Esophagus muscularis mucosa (tissue), 4 donors: ENCODE measurements at regions not wholly inside any gene's neighbourhood (a gene's known extent, or its start where the extent isn't known, plus 50 kb on each side); places are given as distances from the start of the nearest gene placed in this dataset.
"Not testable (repeated sequence)": the region's sequence is repeated elsewhere in the genome, so short reads cannot be mapped to it uniquely, and the experiment has no call there.

ENCODE experiments used
- DNase-seq: peaks from one replicate; pipeline ENCODE4 v3.0.0-alpha.2; 2017; ENCODE audit errors: extremely low spot score
- H3K27ac ChIP-seq, 4 donors: fragments of 200-600 bp; sonication (generic); replicated peaks in 1 of 4; 1 replicate in 3 of 4; 2 replicates in 1 of 4; pipeline ENCODE4 v1.5.1; 2016 to 2019; ENCODE audit warnings: mild to moderate bottlenecking in 1 of 4
- H3K27me3 ChIP-seq, 4 donors: fragments of 200-600 bp; sonication (generic); one replicate each; pipeline versions ENCODE4 v1.5.1 to v1.6.0; 2016 to 2019
- H3K36me3 ChIP-seq, 4 donors: fragments of 200-600 bp; sonication (generic); one replicate each; pipeline ENCODE4 v1.5.1; 2016 to 2019
- H3K4me1 ChIP-seq, 4 donors: fragments of 200-600 bp; sonication (generic); one replicate each; pipeline ENCODE4 v1.5.1; 2016 to 2019
- H3K4me3 ChIP-seq, 4 donors: fragments of 200-600 bp; sonication (generic); 1 replicate in 2 of 4; 2 replicates in 2 of 4; pipeline ENCODE4 v1.5.1; 2016 to 2019; ENCODE audit warnings: mild to moderate bottlenecking in 4 of 4, moderate library complexity in 1 of 4
- H3K9me3 ChIP-seq, 4 donors: fragments of 200-600 bp; sonication (generic); 1 replicate in 3 of 4; 2 replicates in 1 of 4; pipeline ENCODE4 v1.5.1; 2016 to 2019
- CTCF ChIP-seq, 3 experiments: fragments of 200-600 bp in 2 of 3; fragments of 450-650 bp in 1 of 3; sonication (generic) in 2 of 3; IDR thresholded peaks; one replicate each; pipeline ENCODE4 v1.5.1; 2017 to 2019; ENCODE audit warnings: antibody characterized with exemption in 3 of 3, mild to moderate bottlenecking in 2 of 3, moderate library complexity in 1 of 3
- EP300 ChIP-seq: sonication (generic); formaldehyde crosslinking; IDR thresholded peaks from one replicate; pipeline ENCODE4 v1.6.1; 2017; ENCODE audit warnings: antibody characterized with exemption
- POLR2A ChIP-seq: fragments of 450-650 bp; IDR thresholded peaks from one replicate; pipeline ENCODE4 v1.6.1; 2017; ENCODE audit warnings: antibody characterized with exemption, moderate library complexity, mild to moderate bottlenecking, low read depth
- POLR2AphosphoS5 ChIP-seq, 2 donors: sonication (generic); formaldehyde crosslinking; IDR thresholded peaks; one replicate each; pipeline ENCODE4 v1.6.1; 2017; ENCODE audit warnings: antibody characterized with exemption in 2 of 2
- WGBS: methylation state at CpG from one replicate; pipeline ENCODE4 v1.1.5; 2018; 5-methylcytosine and 5-hydroxymethylcytosine counted together
- intact Hi-C: fragments of 100-400 bp; cut with DNase I; formaldehyde crosslinking; loops from one replicate; pipeline ENCODE4 v1.15.1; 2023

GRCh38 chr1:219325368-219325742 lies 151.7 kb downstream of the LYPLAL1 start:
- Histone ChIP-seq H3K27ac (no peak overlapping the region), H3K9me3 (no peaks in the 10 kb centered on the region), H3K4me3 (no peak overlapping the region), H3K27me3 (no peaks in the 10 kb centered on the region), H3K36me3 (no peaks in the 10 kb centered on the region), H3K4me1 (peaks cover 0 to 6% (median 0%) of the 10 kb centered on the region in 4 donors)
- no peak for DNase-seq
- no peak for TF ChIP-seq CTCF (IDR thresholded peaks at IDR 0.05)
- no peak for TF ChIP-seq POLR2AphosphoS5 (IDR thresholded peaks at IDR 0.05)
- WGBS = 87% methylated on average over 1 of the region's 1 CpG
- intact Hi-C loops = no loop called here

- no peak overlapping the region for H3K27ac ChIP-seq
- intact Hi-C loops = no loop called here
Observed at GRCh38 chr1:219324629-219325367, 151.1 kb downstream of the LYPLAL1 start.

GRCh38 chr1:219324171-219324570 lies 150.5 kb downstream of the LYPLAL1 start:
- Histone ChIP-seq H3K4me1 (peaks cover 0 to 6% (median 0%) of the 10 kb centered on the region in 4 donors), H3K9me3 (no peaks in the 10 kb centered on the region), H3K27ac (no peak overlapping the region), H3K27me3 (no peaks in the 10 kb centered on the region), H3K36me3 (no peaks in the 10 kb centered on the region), H3K4me3 (no peak overlapping the region)
- WGBS = 48% methylated on average over 4 of the region's 4 CpGs
- DNase-seq = no peak
- no peak for TF ChIP-seq EP300
- no peak for TF ChIP-seq POLR2AphosphoS5 (IDR thresholded peaks at IDR 0.05)
- no peak for TF ChIP-seq POLR2A
- no peak for TF ChIP-seq CTCF (IDR thresholded peaks at IDR 0.05)
- intact Hi-C loops = no loop called here

More at GRCh38 chr1:219324629-219325367, 151.1 kb downstream of the LYPLAL1 start:
- TF ChIP-seq EP300 (no peak), POLR2A (no peak), POLR2AphosphoS5 (IDR thresholded peaks at IDR 0.05) (no peak), CTCF (IDR thresholded peaks at IDR 0.05) (no peak)
- WGBS = 86% methylated on average over 6 of the region's 6 CpGs
- no peaks in the 10 kb centered on the region for H3K9me3 ChIP-seq
- H3K27me3 ChIP-seq = no peaks in the 10 kb centered on the region
- no peaks in the 10 kb centered on the region for H3K36me3 ChIP-seq
- H3K4me1 ChIP-seq = peaks cover 0 to 6% (median 0%) of the 10 kb centered on the region in 4 donors
- no peak for DNase-seq
- no peak overlapping the region for H3K4me3 ChIP-seq

GRCh38 chr1:219323426-219323825 lies 149.7 kb downstream of the LYPLAL1 start:
- Histone ChIP-seq H3K36me3 (no peaks in the 10 kb centered on the region), H3K4me3 (no peak overlapping the region), H3K27me3 (no peaks in the 10 kb centered on the region), H3K9me3 (no peaks in the 10 kb centered on the region), H3K4me1 (peaks cover 0 to 6% (median 0%) of the 10 kb centered on the region in 4 donors), H3K27ac (no peak overlapping the region)
- TF ChIP-seq POLR2AphosphoS5 (IDR thresholded peaks at IDR 0.05) = no peak
- no peak for TF ChIP-seq POLR2A
- no peak for TF ChIP-seq CTCF (IDR thresholded peaks at IDR 0.05)
- TF ChIP-seq EP300 = no peak
- 80% methylated on average over 3 of the region's 3 CpGs for WGBS
- intact Hi-C loops = no loop called here
- no peak for DNase-seq

- intact Hi-C loops = no loop called here
- Histone ChIP-seq H3K27ac (no peak overlapping the region), H3K4me1 (peaks cover 0 to 6% (median 0%) of the 10 kb centered on the region in 4 donors), H3K9me3 (no peaks in the 10 kb centered on the region), H3K27me3 (no peaks in the 10 kb centered on the region), H3K4me3 (no peak overlapping the region), H3K36me3 (no peaks in the 10 kb centered on the region)
- 95% methylated on average over 3 of the region's 3 CpGs for WGBS
- TF ChIP-seq CTCF (IDR thresholded peaks at IDR 0.05) = no peak
- TF ChIP-seq EP300 = no peak
- no peak for TF ChIP-seq POLR2A
- TF ChIP-seq POLR2AphosphoS5 (IDR thresholded peaks at IDR 0.05) = no peak
- DNase-seq = no peak
Observed at GRCh38 chr1:219322766-219323165, 149.1 kb downstream of the LYPLAL1 start.

GRCh38 chr1:219320563-219320962 lies 146.9 kb downstream of the LYPLAL1 start:
- H3K36me3 ChIP-seq, H3K4me1 ChIP-seq, H3K27ac ChIP-seq, H3K27me3 ChIP-seq, H3K4me3 ChIP-seq, intact Hi-C loops, DNase-seq: not testable (repeated sequence)
- WGBS = 98% methylated on average over 5 of the region's 5 CpGs
- H3K9me3 ChIP-seq = peaks cover 0 to 12% (median 4%) of the 10 kb centered on the region in 4 donors
